Neural progenitor cell (in vitro differentiated cells): ENCODE measurements at regions not wholly inside any gene's neighbourhood (a gene's known extent, or its start where the extent isn't known, plus 50 kb on each side); places are given as distances from the start of the nearest gene placed in this dataset.

Source experiments
- DNase-seq: peaks from one replicate; pipeline ENCODE4 v3.0.0-alpha.2; 2016; ENCODE audit warnings: low spot score
- H2AFZ ChIP-seq: fragments of 200-600 bp; sonication (generic); replicated peaks from 2 replicates; pipeline ENCODE4 v1.6.1; 2016; ENCODE audit warnings: antibody characterized with exemption
- H3F3A ChIP-seq: fragments of 200-600 bp; sonication (generic); 2 replicates; pipeline ENCODE4 v1.6.1; 2016; ENCODE audit warnings: antibody characterized with exemption, low read depth
- H3K27ac ChIP-seq: fragments of 200-600 bp; sonication (generic); 2 replicates; pipeline ENCODE4 v1.5.1; 2016; ENCODE audit warnings: mild to moderate bottlenecking
- H3K27me3 ChIP-seq: fragments of 200-600 bp; sonication (generic); 2 replicates; pipeline ENCODE4 v1.6.1; 2016; ENCODE audit warnings: mild to moderate bottlenecking, moderate library complexity
- H3K36me3 ChIP-seq: fragments of 200-600 bp; sonication (generic); 2 replicates; pipeline ENCODE4 v1.5.1; 2016
- H3K4me1 ChIP-seq: fragments of 200-600 bp; sonication (generic); 2 replicates; pipeline ENCODE4 v1.6.1; 2016; ENCODE audit warnings: mixed run types
- H3K4me2 ChIP-seq: fragments of 200-600 bp; sonication (generic); 2 replicates; pipeline ENCODE4 v1.6.1; 2016
- H3K4me3 ChIP-seq: fragments of 200-600 bp; sonication (generic); 2 replicates; pipeline ENCODE4 v1.5.1; 2016
- H3K79me2 ChIP-seq: fragments of 200-600 bp; sonication (generic); 2 replicates; pipeline ENCODE4 v1.6.1; 2016; ENCODE audit warnings: low read depth
- H3K9ac ChIP-seq: fragments of 200-600 bp; sonication (generic); 2 replicates; pipeline ENCODE4 v1.6.1; 2016
- H3K9me3 ChIP-seq: fragments of 200-600 bp; sonication (generic); 2 replicates; pipeline ENCODE4 v1.5.1; 2016; ENCODE audit warnings: low read depth
- H4K20me1 ChIP-seq: fragments of 200-600 bp; sonication (generic); 2 replicates; pipeline ENCODE4 v1.6.1; 2016; ENCODE audit warnings: low read depth
- H3K27ac Mint-ChIP-seq: 3 replicates; pipeline ENCODE4 v1.8.0; 2021; ENCODE audit warnings: mixed read lengths
- H3K27me3 Mint-ChIP-seq: 2 replicates; pipeline ENCODE4 v1.8.0; 2022; ENCODE audit warnings: low read depth, mild to moderate bottlenecking, inconsistent platforms, moderate library complexity, mixed read lengths; ENCODE audit not compliant: insufficient read depth
- H3K36me3 Mint-ChIP-seq: 3 replicates; pipeline ENCODE4 v1.8.0; 2021; ENCODE audit warnings: mixed read lengths
- H3K4me1 Mint-ChIP-seq: 3 replicates; pipeline ENCODE4 v1.8.0; 2021; ENCODE audit warnings: mixed read lengths
- H3K4me3 Mint-ChIP-seq: 3 replicates; pipeline ENCODE4 v1.8.0; 2021; ENCODE audit warnings: mild to moderate bottlenecking, moderate library complexity, mixed read lengths
- H3K9me3 Mint-ChIP-seq: 3 replicates; pipeline ENCODE4 v1.8.0; 2020; ENCODE audit warnings: mixed read lengths
- CTCF ChIP-seq: fragments of 200-600 bp; sonication (generic); IDR thresholded peaks from 2 replicates; pipeline ENCODE4 v1.5.1; 2017; ENCODE audit warnings: antibody characterized with exemption, mild to moderate bottlenecking
- EZH2 ChIP-seq: fragments of 200-600 bp; sonication (generic); IDR thresholded peaks from 2 replicates; pipeline ENCODE4 v1.6.1; 2017; ENCODE audit warnings: antibody characterized with exemption, mild to moderate bottlenecking, moderate library complexity
- EZH2phosphoT487 ChIP-seq: fragments of 200-600 bp; sonication (generic); IDR thresholded peaks from 2 replicates; pipeline ENCODE4 v1.6.1; 2017; ENCODE audit warnings: antibody characterized with exemption

GRCh38 chr5:162624110-162624509 lies 556.5 kb downstream of the GABRG2 start:
- Histone ChIP-seq H3K79me2 (no peaks in the 10 kb centered on the region), H3F3A (no peaks in the 10 kb centered on the region), H3K4me2 (no peak overlapping the region), H2AFZ (no peak overlapping the region), H3K4me3 (no peak overlapping the region), H3K4me1 (no peaks in the 10 kb centered on the region), H3K9me3 (no peaks in the 10 kb centered on the region), H3K9ac (no peak overlapping the region), H4K20me1 (no peaks in the 10 kb centered on the region), H3K27ac (no peak overlapping the region), H3K36me3 (no peaks in the 10 kb centered on the region), H3K27me3 (no peaks in the 10 kb centered on the region)
- no peaks in the 10 kb centered on the region for H3K36me3 Mint-ChIP-seq
- H3K27me3 Mint-ChIP-seq = no peaks in the 10 kb centered on the region
- no peak overlapping the region for H3K27ac Mint-ChIP-seq
- no peak overlapping the region for H3K4me3 Mint-ChIP-seq
- peaks cover 9% of the 10 kb centered on the region for H3K9me3 Mint-ChIP-seq
- DNase-seq = no peak
- no peaks in the 10 kb centered on the region for H3K4me1 Mint-ChIP-seq
- no peak for TF ChIP-seq CTCF
- TF ChIP-seq EZH2 = no peak
- TF ChIP-seq EZH2phosphoT487 = no peak

DNA sequence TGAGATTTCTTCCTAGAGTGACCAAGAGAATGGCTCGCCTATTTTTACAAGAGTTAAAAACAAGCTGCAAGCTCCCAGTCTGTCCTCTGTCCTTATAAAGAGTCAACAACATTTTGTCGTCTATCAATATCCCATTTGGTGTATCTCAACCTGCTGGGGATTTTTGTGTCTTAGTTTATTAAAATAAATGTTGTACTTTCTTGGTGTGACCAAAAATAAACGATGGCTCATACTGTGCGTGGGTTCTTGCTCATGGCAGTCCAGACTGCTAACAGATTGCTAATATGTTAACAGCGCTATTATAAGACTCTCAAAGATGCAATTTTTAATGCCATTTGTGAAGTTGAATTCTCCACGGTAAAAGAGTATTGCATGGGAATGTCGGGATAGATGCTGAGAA lies 569.9 kb downstream of the GABRG2 start:
- no peak overlapping the region for H3K4me3 ChIP-seq
- H2AFZ ChIP-seq = no peak overlapping the region
- H3K36me3 ChIP-seq = no peaks in the 10 kb centered on the region
- Mint-ChIP-seq H3K27me3 (no peaks in the 10 kb centered on the region), H3K4me3 (no peak overlapping the region), H3K4me1 (peaks cover 3% of the 10 kb centered on the region), H3K36me3 (no peaks in the 10 kb centered on the region), H3K27ac (no peak overlapping the region), H3K9me3 (peaks cover 18% of the 10 kb centered on the region)
- no peaks in the 10 kb centered on the region for H3K9me3 ChIP-seq
- no peaks in the 10 kb centered on the region for H4K20me1 ChIP-seq
- no peak for DNase-seq
- no peaks in the 10 kb centered on the region for H3K27me3 ChIP-seq
- H3K4me1 ChIP-seq = peaks cover 11% of the 10 kb centered on the region
- no peaks in the 10 kb centered on the region for H3F3A ChIP-seq
- H3K27ac ChIP-seq = no peak overlapping the region
- H3K9ac ChIP-seq = no peak overlapping the region
- no peak overlapping the region for H3K4me2 ChIP-seq
- TF ChIP-seq CTCF (no peak), EZH2phosphoT487 (no peak), EZH2 (no peak)
- no peaks in the 10 kb centered on the region for H3K79me2 ChIP-seq

DNA sequence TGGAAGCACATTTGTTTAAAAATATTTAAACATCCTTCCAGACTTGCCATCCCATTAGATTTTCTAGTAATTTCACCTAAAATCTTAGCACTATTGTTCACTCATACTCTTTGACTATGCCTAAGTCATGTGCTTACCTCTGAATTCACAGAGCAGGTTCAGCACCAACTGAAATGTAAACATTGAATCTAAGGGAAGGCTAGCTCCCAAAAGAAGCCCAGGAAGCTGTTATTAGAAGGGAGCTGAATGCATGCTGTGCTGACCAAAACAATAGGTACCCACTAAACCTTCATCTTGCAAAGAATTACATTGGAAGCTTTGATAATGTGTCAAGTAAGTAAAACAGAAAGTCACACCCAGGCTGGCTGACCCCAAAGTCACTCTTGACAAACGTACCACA lies 571.3 kb downstream of the GABRG2 start:
- H3F3A ChIP-seq = no peaks in the 10 kb centered on the region
- no peaks in the 10 kb centered on the region for H3K27me3 ChIP-seq
- TF ChIP-seq EZH2 (no peak), CTCF (no peak), EZH2phosphoT487 (no peak)
- no peak overlapping the region for H3K27ac Mint-ChIP-seq
- no peak overlapping the region for H3K4me3 Mint-ChIP-seq
- DNase-seq = peak; percentile 15
- H3K36me3 Mint-ChIP-seq = no peaks in the 10 kb centered on the region
- no peak overlapping the region for H3K4me2 ChIP-seq
- H3K36me3 ChIP-seq = no peaks in the 10 kb centered on the region
- H3K27me3 Mint-ChIP-seq = no peaks in the 10 kb centered on the region
- H3K9me3 Mint-ChIP-seq = peaks cover 11% of the 10 kb centered on the region
- no peaks in the 10 kb centered on the region for H3K79me2 ChIP-seq
- H3K27ac ChIP-seq = peak overlapping the region; percentile 46
- H3K4me1 Mint-ChIP-seq = peaks cover 3% of the 10 kb centered on the region
- H2AFZ ChIP-seq = no peak overlapping the region
- H3K9ac ChIP-seq = no peak overlapping the region
- no peaks in the 10 kb centered on the region for H3K9me3 ChIP-seq
- peaks cover 11% of the 10 kb centered on the region for H3K4me1 ChIP-seq
- H4K20me1 ChIP-seq = no peaks in the 10 kb centered on the region
- no peak overlapping the region for H3K4me3 ChIP-seq
